Natural killer cell treated with Interleukin-12 subunit alpha and Interleukin-12 subunit beta and Interleukin-15 and Interleukin-18, amount 100 ng/mL, for 72 hours (primary cell): ENCODE measurements at regions not wholly inside any gene's neighbourhood (a gene's known extent, or its start where the extent isn't known, plus 50 kb on each side); places are given as distances from the start of the nearest gene placed in this dataset.

ENCODE experiments used
- ATAC-seq, 2 donors: fragments of 150-1000 bp; cut with Tn5 transposase in 1 of 2; sonication (Bioruptor Pico), chemical (Tn5 transposase) in 1 of 2; 2 replicates each; pipeline ENCODE4 v1.10.0; 2021
- DNase-seq: peaks from one replicate; pipeline ENCODE4 v3.0.0; 2022; ENCODE audit warnings: low spot score
- H3K27ac Mint-ChIP-seq, 2 donors: 1 replicate in 1 of 2; 2 replicates in 1 of 2; pipeline ENCODE4 v1.8.0; 2022; ENCODE audit warnings: mixed read lengths in 2 of 2, mild to moderate bottlenecking in 1 of 2, moderate library complexity in 1 of 2
- H3K27me3 Mint-ChIP-seq, 2 donors: 1 replicate in 1 of 2; 2 replicates in 1 of 2; pipeline ENCODE4 v1.8.0; 2022; ENCODE audit warnings: mixed read lengths in 2 of 2
- H3K36me3 Mint-ChIP-seq: one replicate; pipeline ENCODE4 v1.8.0; 2022; ENCODE audit warnings: mixed read lengths
- H3K4me1 Mint-ChIP-seq, 2 donors: 1 replicate in 1 of 2; 2 replicates in 1 of 2; pipeline ENCODE4 v1.8.0; 2022; ENCODE audit warnings: low read depth in 2 of 2, mixed read lengths in 2 of 2, mild to moderate bottlenecking in 1 of 2
- H3K4me3 Mint-ChIP-seq: one replicate; pipeline ENCODE4 v1.8.0; 2022; ENCODE audit warnings: mixed read lengths
- H3K9me3 Mint-ChIP-seq: 2 replicates; pipeline ENCODE4 v1.8.0; 2022; ENCODE audit warnings: mixed read lengths

DNA sequence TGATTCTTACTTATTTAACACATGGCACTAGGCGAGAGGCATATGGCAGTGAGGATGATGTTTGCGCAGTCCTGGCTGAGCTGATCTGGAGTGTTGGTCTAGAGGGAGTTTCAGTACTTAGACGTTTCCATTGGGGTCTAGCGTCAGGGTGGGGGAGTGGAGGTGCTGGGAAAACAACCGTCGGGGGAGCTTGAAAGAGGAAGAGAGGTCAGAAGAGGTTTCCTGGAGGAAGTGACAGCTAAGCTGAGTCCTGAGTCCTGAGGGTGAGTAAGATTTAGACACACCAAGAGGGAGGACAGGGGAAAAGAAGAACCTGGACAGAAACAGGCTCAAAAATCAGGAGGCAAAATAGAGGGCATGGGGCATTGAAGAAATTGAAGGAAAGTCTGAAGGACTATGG, 81.4 kb downstream of the ALOX5AP start:
- DNase-seq = no peak
- H3K36me3 Mint-ChIP-seq = no peaks in the 10 kb centered on the region
- no peak for ATAC-seq
- H3K27me3 Mint-ChIP-seq = peaks cover 10 to 33% of the 10 kb centered on the region in 2 donors
- no peak overlapping the region for H3K27ac Mint-ChIP-seq
- no peaks in the 10 kb centered on the region for H3K9me3 Mint-ChIP-seq
- no peak overlapping the region for H3K4me3 Mint-ChIP-seq
- H3K4me1 Mint-ChIP-seq = peaks cover 8 to 12% of the 10 kb centered on the region in 2 donors

DNA sequence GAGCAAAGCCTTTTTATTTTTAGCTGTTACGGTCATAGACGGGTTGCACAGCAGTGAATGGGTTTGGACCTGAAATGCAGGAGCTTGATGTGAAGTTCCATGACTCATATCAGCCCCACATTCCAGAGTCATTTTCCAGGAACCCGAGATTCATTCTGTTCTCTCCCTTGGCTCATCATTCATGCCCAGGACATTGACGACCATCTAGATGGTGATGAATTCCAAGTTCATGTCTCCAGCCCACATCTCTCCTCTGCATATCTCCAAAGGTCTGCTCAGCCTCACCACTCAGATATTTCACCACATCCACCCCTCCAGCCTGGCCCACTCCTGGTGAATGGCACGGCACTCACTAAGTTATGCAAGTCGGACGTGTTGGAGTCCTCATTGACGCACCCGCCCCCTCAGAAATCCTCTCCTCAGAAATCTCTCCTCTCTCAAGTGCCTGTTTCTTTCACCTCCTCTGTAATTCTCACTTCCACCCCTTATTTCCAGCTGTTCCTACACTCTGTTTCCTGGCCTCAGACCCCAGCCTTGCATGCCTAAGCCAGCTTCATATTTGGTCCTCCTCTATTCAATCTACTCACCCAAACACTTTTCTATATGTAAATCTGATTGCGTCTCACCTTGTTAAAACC, 83.1 kb downstream of the ALOX5AP start:
- no peaks in the 10 kb centered on the region for H3K9me3 Mint-ChIP-seq
- H3K4me1 Mint-ChIP-seq = peaks cover 8 to 12% of the 10 kb centered on the region in 2 donors
- no peaks in the 10 kb centered on the region for H3K36me3 Mint-ChIP-seq
- H3K27me3 Mint-ChIP-seq = peaks cover 14 to 37% of the 10 kb centered on the region in 2 donors
- H3K27ac Mint-ChIP-seq = no peak overlapping the region
- ATAC-seq = no peak
- no peak overlapping the region for H3K4me3 Mint-ChIP-seq
- no peak for DNase-seq

DNA sequence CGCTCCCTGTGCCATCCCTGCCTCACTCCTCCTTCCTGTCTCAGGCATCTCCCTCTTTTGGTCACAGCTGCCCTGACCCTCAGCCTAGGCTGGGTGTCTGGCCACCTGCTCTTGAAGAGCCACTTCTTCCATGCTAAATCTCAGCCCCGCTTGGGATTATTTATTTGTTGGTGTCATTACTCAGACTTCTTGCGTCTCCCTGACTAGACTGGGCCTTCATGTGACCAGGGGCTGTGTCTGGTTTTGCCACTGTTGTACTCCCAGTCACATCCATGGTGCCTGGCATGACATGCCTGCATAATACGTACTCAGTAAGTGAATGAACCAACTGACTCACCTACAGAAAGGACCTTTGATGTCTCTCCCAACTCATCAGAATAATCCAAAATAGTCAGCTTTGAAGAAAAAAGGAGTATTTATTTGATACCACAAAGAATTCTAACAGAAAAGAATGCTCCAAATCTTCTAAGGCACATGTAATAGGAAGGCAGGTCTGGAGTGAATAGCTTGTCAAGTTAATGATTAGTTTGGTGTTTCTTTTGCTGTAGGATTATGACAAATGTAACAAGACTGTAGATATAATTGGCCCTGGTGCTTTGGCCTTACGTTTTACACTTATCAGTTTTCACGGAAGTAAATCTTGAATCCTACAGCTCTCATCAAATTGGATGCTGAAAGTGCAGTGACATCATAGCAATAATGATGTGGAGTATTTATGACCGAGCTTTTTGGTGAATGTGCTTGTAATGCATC, 84.0 kb downstream of the ALOX5AP start:
- Mint-ChIP-seq H3K4me1 (peaks cover 8 to 12% of the 10 kb centered on the region in 2 donors), H3K36me3 (no peaks in the 10 kb centered on the region), H3K9me3 (no peaks in the 10 kb centered on the region), H3K27me3 (peaks cover 15 to 40% of the 10 kb centered on the region in 2 donors), H3K27ac (no peak overlapping the region), H3K4me3 (no peak overlapping the region)
- no peak for ATAC-seq
- DNase-seq = no peak

DNA sequence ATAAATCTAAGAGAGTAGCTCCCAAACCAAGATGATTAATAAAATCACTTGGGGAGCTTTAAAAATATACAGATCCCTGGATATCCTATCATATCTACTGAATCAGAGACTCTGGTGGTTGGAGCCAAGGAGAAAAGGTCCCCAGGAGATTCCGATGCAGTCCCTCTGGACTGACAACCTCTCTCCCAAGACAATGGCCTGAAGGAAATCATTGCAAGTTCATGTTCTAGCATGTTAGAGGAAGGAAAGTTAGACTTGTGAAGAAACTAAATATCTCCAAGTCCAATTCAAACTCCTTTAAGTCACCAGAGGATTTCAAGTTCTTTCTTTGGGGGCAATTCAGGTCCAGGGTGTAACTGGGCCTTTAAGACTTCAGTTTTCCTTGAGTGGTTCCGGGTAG, 84.7 kb upstream of the MEDAG start:
- Mint-ChIP-seq H3K27ac (no peak overlapping the region), H3K36me3 (no peaks in the 10 kb centered on the region), H3K9me3 (no peaks in the 10 kb centered on the region), H3K4me3 (no peak overlapping the region), H3K27me3 (peaks cover 22 to 33% of the 10 kb centered on the region in 2 donors), H3K4me1 (peaks cover 8 to 10% of the 10 kb centered on the region in 2 donors)
- DNase-seq (no peak), ATAC-seq (no peak)

DNA sequence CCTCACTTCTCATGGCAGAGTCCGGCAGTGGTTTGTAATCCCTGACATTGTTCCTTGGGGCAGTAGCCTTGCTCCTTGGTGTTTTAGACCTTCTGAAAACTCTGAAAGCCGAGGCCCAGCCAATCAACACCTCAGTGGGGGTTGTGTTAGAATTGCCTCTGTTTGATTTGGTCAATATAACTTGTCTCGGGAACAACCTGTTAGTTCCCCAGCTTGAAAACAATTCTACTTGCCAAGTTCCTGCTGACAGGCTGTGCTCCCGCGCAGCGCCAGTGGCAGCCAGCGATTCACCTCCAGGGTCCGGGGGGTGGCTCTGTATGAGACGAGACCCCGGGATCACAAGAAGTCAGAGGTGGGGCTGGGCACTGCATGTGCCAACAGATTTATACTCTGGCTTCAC, 81.4 kb upstream of the MEDAG start:
- Mint-ChIP-seq H3K9me3 (no peaks in the 10 kb centered on the region), H3K4me1 (no peaks in the 10 kb centered on the region), H3K36me3 (no peaks in the 10 kb centered on the region), H3K27me3 (peaks cover 11 to 12% of the 10 kb centered on the region in 2 donors), H3K27ac (no peak overlapping the region), H3K4me3 (no peak overlapping the region)
- no peak for ATAC-seq
- no peak for DNase-seq

DNA sequence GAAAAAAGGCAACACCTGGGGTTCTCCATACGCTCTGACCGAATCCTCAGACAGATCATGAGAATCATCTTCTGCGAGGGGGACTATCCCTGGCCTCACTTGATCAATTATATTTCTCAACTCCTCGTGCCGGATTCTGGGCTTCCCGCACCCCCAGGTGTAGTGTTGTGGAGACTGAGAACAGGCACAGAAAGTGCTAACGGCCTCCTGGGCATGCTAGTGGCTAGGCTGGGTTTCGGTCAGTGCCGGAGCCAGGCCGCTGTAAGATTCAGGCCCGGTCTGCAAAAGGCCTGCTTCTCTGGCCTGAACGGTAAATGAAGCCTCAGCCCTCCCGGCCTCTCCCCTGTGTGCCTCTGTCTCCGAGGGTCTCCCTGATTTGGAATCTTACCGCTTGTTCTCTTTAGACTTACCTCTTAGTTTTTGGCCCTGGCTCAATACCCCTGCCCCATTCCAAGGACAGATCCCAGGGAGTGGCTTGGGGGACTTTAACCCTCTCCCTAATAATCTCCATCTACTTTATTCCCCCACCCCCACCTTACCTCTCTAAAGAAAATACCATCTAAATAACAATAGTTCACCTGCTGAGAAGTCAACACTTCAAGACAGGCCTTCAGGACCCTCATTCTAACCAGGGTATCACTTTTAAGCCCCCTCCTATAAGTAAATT, 79.0 kb upstream of the MEDAG start:
- Mint-ChIP-seq H3K27ac (no peak overlapping the region), H3K27me3 (peaks cover 6 to 12% of the 10 kb centered on the region in 2 donors), H3K4me1 (no peaks in the 10 kb centered on the region), H3K9me3 (no peaks in the 10 kb centered on the region), H3K36me3 (no peaks in the 10 kb centered on the region), H3K4me3 (no peak overlapping the region)
- no peak for ATAC-seq
- DNase-seq = no peak

DNA sequence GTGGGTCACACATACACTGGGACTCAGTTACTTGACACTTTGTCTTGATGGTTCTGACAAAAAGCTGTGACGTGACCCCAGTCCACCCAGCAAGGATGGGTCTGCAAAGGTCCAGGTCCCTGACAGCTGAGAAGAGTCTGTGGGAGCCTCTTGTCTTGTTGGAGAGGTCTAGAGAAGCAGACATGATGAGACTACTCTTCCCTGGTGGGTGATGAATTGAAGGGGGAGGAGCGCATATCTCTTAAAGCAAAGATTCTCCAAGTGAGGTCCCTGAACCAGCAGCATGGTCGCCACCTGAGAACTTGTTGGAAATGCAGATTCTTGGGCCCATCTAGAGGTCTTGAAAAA, 78.5 kb upstream of the MEDAG start:
- no peaks in the 10 kb centered on the region for H3K36me3 Mint-ChIP-seq
- no peak overlapping the region for H3K4me3 Mint-ChIP-seq
- H3K27me3 Mint-ChIP-seq = peaks cover 6 to 12% of the 10 kb centered on the region in 2 donors
- no peak for DNase-seq
- ATAC-seq = no peak
- no peaks in the 10 kb centered on the region for H3K4me1 Mint-ChIP-seq
- H3K27ac Mint-ChIP-seq = no peak overlapping the region
- no peaks in the 10 kb centered on the region for H3K9me3 Mint-ChIP-seq

DNA sequence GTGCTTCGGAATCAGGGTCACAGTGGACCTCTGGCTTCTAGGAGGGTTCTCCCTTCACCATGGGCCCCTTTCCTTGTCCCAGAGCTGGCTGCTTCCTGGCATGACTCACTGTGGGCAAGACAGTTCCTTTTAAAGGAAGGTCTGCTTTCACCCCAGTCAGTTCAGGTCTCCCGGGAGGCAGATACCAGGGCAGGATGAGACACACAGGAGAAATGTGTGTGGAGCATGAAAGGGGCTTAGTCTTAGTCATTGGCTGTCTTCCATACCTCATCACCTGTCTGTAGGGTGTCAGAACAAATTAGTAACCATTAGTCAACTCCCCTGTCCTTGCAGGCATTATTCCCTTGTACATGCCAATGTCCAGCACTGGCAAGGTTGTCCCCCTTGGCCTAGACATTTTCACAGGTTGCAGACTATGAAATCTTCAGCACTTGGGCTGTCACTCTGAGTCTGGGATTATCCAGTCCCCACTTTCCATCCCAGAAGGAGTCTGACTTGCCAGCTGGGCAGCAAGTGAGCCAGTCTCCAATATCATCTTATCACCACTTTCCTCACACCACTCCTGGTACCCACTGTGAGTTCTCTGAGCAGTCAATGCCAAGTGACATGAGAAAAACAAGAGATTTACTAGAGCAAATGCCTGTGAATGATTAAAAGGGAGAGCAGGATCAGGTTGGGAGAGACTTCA, 76.8 kb upstream of the MEDAG start:
- H3K27me3 Mint-ChIP-seq = peaks cover 0 to 10% of the 10 kb centered on the region in 2 donors
- H3K4me3 Mint-ChIP-seq = no peak overlapping the region
- H3K36me3 Mint-ChIP-seq = no peaks in the 10 kb centered on the region
- DNase-seq = no peak
- H3K9me3 Mint-ChIP-seq = no peaks in the 10 kb centered on the region
- ATAC-seq = no peak
- H3K27ac Mint-ChIP-seq = no peak overlapping the region
- H3K4me1 Mint-ChIP-seq = no peaks in the 10 kb centered on the region

DNA sequence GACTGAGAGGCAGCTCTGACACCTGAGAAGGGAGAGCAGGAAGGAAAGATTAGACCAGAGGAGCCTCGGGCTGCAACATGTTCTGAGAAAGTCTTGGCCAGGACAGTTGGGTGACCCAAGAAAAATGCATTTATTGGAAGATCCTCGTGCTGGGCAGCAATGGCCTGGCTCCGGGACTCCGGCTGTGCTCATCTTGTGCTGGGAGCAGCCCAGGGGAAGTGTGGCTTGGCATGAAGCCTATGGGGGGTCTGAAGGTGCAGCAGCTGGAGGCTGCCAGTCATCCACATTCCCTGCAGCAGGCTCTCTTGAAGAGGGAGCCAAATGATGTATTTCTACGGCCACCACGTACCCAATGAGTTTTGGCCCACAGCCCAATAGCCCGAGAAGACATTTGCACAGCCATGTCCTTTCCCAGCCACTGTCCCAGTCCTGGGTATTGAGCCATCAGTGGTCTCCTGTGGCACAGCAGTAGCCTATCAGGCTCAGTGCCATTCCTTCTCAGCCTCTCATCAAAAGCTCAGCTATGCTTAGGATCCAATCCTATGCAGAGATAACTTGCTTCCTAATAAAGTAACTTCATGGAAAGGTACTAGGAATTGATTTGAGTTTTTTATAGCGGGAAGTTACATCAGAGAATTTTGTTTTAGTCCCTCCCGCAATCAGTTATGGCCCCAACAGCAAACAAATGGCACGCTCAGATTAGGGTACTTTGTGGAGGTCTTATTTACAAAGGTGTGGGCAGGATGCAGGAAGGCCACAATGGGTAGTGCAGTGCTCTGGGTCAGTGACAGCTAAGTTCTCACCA, 76.0 kb upstream of the MEDAG start:
- peaks cover 0 to 6% of the 10 kb centered on the region in 2 donors for H3K27me3 Mint-ChIP-seq
- ATAC-seq (no peak), DNase-seq (no peak)
- H3K36me3 Mint-ChIP-seq = no peaks in the 10 kb centered on the region
- H3K4me1 Mint-ChIP-seq = no peaks in the 10 kb centered on the region
- no peaks in the 10 kb centered on the region for H3K9me3 Mint-ChIP-seq
- no peak overlapping the region for H3K4me3 Mint-ChIP-seq
- H3K27ac Mint-ChIP-seq = no peak overlapping the region

DNA sequence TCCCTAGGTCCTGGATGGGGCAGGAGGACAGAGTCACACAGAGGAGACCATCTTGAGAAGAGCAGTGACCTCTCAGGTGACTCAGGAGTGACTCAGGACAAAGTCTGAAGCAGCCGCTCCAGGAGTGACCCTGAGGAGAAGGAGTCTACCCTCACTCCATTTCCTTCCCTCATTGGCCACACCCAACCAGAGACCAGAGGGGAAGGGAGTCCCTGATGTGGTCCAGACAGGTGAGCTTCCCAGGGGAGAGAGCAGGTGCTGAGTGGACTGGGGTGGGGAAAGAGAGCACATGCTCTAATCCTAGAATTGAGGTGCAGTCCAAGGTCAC, 75.5 kb upstream of the MEDAG start:
- ATAC-seq = peak in 1 of 2 donors; percentile 37
- Mint-ChIP-seq H3K27ac (no peak overlapping the region), H3K4me1 (no peaks in the 10 kb centered on the region), H3K4me3 (no peak overlapping the region), H3K9me3 (no peaks in the 10 kb centered on the region), H3K27me3 (peaks cover 2 to 4% of the 10 kb centered on the region in 2 donors), H3K36me3 (no peaks in the 10 kb centered on the region)
- no peak for DNase-seq

DNA sequence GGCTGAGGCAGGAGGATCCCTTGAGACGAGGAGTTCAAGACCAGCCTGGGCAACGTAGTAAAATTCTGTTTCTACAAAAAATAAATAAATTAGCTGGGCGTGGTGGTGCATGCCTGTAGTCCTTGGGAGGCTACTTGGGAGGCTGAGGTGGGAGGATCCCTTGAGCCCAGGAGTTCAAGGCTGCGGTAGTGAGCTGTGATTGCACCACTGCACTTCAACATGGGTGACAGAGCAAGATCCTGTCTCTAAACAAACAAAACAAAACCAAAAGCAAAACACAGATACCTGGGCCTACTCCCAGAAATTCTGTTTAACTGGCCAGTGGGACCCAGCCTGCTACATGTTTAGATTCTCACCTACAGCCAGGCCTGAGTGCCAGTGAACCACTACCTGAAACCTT, 74.6 kb upstream of the MEDAG start:
- no peak overlapping the region for H3K27ac Mint-ChIP-seq
- no peaks in the 10 kb centered on the region for H3K36me3 Mint-ChIP-seq
- no peak for ATAC-seq
- H3K4me1 Mint-ChIP-seq = no peaks in the 10 kb centered on the region
- no peak for DNase-seq
- H3K4me3 Mint-ChIP-seq = no peak overlapping the region
- peaks cover 8 to 9% of the 10 kb centered on the region in 2 donors for H3K27me3 Mint-ChIP-seq
- H3K9me3 Mint-ChIP-seq = no peaks in the 10 kb centered on the region

DNA sequence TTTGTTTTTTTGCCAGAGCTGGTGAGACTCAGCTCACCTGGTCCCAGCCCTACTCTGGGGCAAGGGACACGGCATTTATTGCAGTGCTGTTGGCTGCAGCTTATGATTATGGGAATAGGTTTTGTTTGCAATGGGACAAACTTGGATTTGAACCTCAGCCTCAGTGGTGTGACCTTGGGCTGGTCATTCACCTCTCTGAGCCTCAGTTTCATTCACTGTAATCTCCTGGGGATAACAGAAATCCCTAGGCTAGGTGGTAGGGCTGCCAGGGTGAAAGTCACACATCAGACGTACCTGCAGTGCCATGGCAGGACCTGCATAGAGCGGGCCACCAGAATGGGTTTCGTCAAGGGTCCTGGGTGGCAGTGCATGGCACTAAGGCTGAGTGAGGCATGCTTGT, 73.7 kb upstream of the MEDAG start:
- ATAC-seq = no peak
- Mint-ChIP-seq H3K4me1 (no peaks in the 10 kb centered on the region), H3K4me3 (no peak overlapping the region), H3K9me3 (no peaks in the 10 kb centered on the region), H3K27me3 (peaks cover 10 to 17% of the 10 kb centered on the region in 2 donors), H3K36me3 (no peaks in the 10 kb centered on the region), H3K27ac (no peak overlapping the region)
- DNase-seq = no peak

DNA sequence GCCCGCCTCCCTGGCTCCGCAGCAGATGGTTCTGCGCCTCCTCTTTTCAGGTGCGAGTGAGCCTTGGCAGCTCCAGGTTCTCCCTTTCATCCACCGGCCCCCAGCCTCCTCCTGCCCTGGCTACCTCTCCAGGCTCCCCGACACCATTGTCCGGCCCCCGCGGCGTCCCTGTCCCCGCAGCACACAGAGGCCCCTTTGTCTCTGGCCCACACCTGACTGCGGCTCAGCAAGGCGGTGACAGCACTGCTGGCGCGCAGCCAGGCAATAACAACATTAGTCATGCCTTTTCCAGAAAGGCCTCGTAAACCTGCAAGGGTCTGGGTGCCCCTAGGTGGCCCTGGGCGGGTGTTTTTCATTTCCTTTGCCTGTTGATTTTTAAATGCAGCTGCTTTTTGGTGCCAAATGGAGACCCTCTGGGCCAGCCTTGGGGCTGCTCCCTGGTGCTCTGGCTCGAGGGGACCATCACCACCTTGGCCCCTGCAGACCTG, 73.2 kb upstream of the MEDAG start:
- no peak for ATAC-seq
- peaks cover 12 to 17% of the 10 kb centered on the region in 2 donors for H3K27me3 Mint-ChIP-seq
- H3K36me3 Mint-ChIP-seq = no peaks in the 10 kb centered on the region
- no peaks in the 10 kb centered on the region for H3K9me3 Mint-ChIP-seq
- no peak overlapping the region for H3K4me3 Mint-ChIP-seq
- H3K27ac Mint-ChIP-seq = no peak overlapping the region
- no peaks in the 10 kb centered on the region for H3K4me1 Mint-ChIP-seq
- no peak for DNase-seq
